ENCODE measurements at regions not wholly inside any gene's neighbourhood (a gene's known extent, or its start where the extent isn't known, plus 50 kb on each side); places are given as distances from the start of the nearest gene placed in this dataset.

GRCh38 chr7:91674470-91674869 lies 206.0 kb downstream of the MTERF1 start:
- no peaks in the 10 kb centered on the region for H3K4me1 ChIP-seq (replicated peaks in 1 of 2; ENCODE audit: control insufficient read depth in 2 of 2, insufficient read depth in 2 of 2, low read length in 2 of 2)
- no peaks in the 10 kb centered on the region for H3K36me3 ChIP-seq (ENCODE audit: control insufficient read depth, insufficient read depth, low read length)
- H3K4me2 ChIP-seq (ENCODE audit: insufficient read depth, low read length) = no peak overlapping the region
- H3K9me3 ChIP-seq (replicated peaks; ENCODE audit: control insufficient read depth, insufficient read depth, low read depth, low read length) = no peaks in the 10 kb centered on the region
- DNase-seq (ENCODE audit: extremely low read depth in 1 of 4, low spot score in 3 of 4) (no peak), FAIRE-seq (no peak), ATAC-seq (no peak)
- CTCF ChIA-PET (ENCODE audit: low intra/inter-chr PET ratio) = no interaction called here
- H2AFZ ChIP-seq (ENCODE audit: low read depth, low read length) = no peak overlapping the region
- intact Hi-C loops (cut with micrococcal nuclease) = no loop called here
- no peak for TF ChIP-seq SNAPC5 (CRISPR knock-in tag; IDR thresholded peaks at IDR 0.05)
- TF ChIP-seq PHF20 (IDR thresholded peaks at IDR 0.05; ENCODE audit: partially characterized antibody) = no peak
- no peak for TF ChIP-seq POLR2G (IDR thresholded peaks at IDR 0.05; ENCODE audit: low read depth, low read length)
- no peak for TF ChIP-seq NR0B1 (IDR thresholded peaks at IDR 0.05; ENCODE audit: partially characterized antibody)
- no peak for TF ChIP-seq NFATC3 (IDR thresholded peaks at IDR 0.05)
- no peak for TF ChIP-seq GABPB1 (CRISPR knock-in tag; IDR thresholded peaks at IDR 0.05)
- no peak for TF ChIP-seq MAFK (IDR thresholded peaks at IDR 0.05; ENCODE audit: low read length)
- no peak for TF ChIP-seq RFX1 (IDR thresholded peaks at IDR 0.05)
- no peak for TF ChIP-seq TOE1 (IDR thresholded peaks at IDR 0.05; ENCODE audit: borderline replicate concordance)
- no peak for TF ChIP-seq TOE1 (CRISPR knock-in tag; IDR thresholded peaks at IDR 0.05; ENCODE audit: borderline replicate concordance, low read depth)
- TF ChIP-seq PATZ1 (CRISPR knock-in tag; IDR thresholded peaks at IDR 0.05; ENCODE audit: borderline replicate concordance) = no peak
- no peaks in the 10 kb centered on the region for H4K20me1 ChIP-seq (replicated peaks; ENCODE audit: control insufficient read depth, insufficient read depth, low read length)
- H3K9me1 ChIP-seq (ENCODE audit: control insufficient read depth, insufficient read depth, low read length) = no peaks in the 10 kb centered on the region
- POLR2A ChIA-PET = interaction anchor here (0.6 kb wide), 1 partner anchor 1168 kb away, joined by 3 read pairs; no protein-coding TSS in a partner anchor
- in situ Hi-C loops (cut with MboI) = no loop called here
- WGBS (ENCODE audit: insufficient coverage, low coverage, missing lambda C conversion rate) = 0% methylated on average over 4 of the region's 4 CpGs
- H3K79me2 ChIP-seq (ENCODE audit: control insufficient read depth, insufficient read depth, low read length) = no peaks in the 10 kb centered on the region
- no peak overlapping the region for H3K27ac ChIP-seq (ENCODE audit: extremely low read depth, low read depth, low read length)
- H3K27me3 ChIP-seq (ENCODE audit: control insufficient read depth in 2 of 2, insufficient read depth in 2 of 2, low read length in 2 of 2) = no peaks in the 10 kb centered on the region
- no TSS peak for BruUV-seq (replicated peaks)
- H3K4me3 ChIP-seq = no peak overlapping the region
- no peak overlapping the region for H3K9ac ChIP-seq (ENCODE audit: insufficient read depth in 1 of 2, low read depth in 2 of 2, low read length in 2 of 2)
